ENCODE measurements at regions not wholly inside any gene's neighbourhood (a gene's known extent, or its start where the extent isn't known, plus 50 kb on each side); places are given as distances from the start of the nearest gene placed in this dataset.

GRCh38 chr3:177714945-177715344 is 517.7 kb upstream of the TBL1XR1 start:
- POLR2A ChIA-PET, result no interaction called here
- CTCF ChIA-PET, result no interaction called here

More at GRCh38 chr3:177714945-177715344, 517.7 kb upstream of the TBL1XR1 start:
- ATAC-seq (no peak), DNase-seq (ENCODE audit: low spot score) (no peak)
- Mint-ChIP-seq H3K9me3 (0 out of 2 replicates have a peak, but pooled peaks cover 3% of the 10 kb centered on the region), H3K27ac (no peak overlapping the region), H3K4me3 (no peak overlapping the region), H3K27me3 (ENCODE audit: low read depth) (no peaks in the 10 kb centered on the region), H3K4me1 (peaks cover 12% of the 10 kb centered on the region), H3K36me3 (no peaks in the 10 kb centered on the region)
- no peak for TF ChIP-seq ETV6 (CRISPR knock-in tag; IDR thresholded peaks at IDR 0.05)
- TF ChIP-seq NFYB (CRISPR knock-in tag; conservative IDR thresholded peaks at IDR 0.05; ENCODE audit: low read depth), result no peak
- TF ChIP-seq, protein P1, sequence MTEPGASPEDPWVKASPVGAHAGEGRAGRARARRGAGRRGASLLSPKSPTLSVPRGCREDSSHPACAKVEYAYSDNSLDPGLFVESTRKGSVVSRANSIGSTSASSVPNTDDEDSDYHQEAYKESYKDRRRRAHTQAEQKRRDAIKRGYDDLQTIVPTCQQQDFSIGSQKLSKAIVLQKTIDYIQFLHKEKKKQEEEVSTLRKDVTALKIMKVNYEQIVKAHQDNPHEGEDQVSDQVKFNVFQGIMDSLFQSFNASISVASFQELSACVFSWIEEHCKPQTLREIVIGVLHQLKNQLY (CRISPR knock-in tag; IDR thresholded peaks at IDR 0.05), result no peak
- TF ChIP-seq, protein P2, sequence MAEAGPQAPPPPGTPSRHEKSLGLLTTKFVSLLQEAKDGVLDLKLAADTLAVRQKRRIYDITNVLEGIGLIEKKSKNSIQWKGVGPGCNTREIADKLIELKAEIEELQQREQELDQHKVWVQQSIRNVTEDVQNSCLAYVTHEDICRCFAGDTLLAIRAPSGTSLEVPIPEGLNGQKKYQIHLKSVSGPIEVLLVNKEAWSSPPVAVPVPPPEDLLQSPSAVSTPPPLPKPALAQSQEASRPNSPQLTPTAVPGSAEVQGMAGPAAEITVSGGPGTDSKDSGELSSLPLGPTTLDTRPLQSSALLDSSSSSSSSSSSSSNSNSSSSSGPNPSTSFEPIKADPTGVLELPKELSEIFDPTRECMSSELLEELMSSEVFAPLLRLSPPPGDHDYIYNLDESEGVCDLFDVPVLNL (CRISPR knock-in tag; IDR thresholded peaks at IDR 0.05; ENCODE audit: borderline replicate concordance, low read depth), result no peak
- TF ChIP-seq ZNF232 (CRISPR knock-in tag; IDR thresholded peaks at IDR 0.05), result no peak
- TF ChIP-seq JAZF1 (CRISPR knock-in tag; IDR thresholded peaks at IDR 0.05), result no peak
- TF ChIP-seq HMGXB4 (CRISPR knock-in tag; IDR thresholded peaks at IDR 0.05), result no peak
- TF ChIP-seq EMX1 (CRISPR knock-in tag; IDR thresholded peaks at IDR 0.05), result no peak
- TF ChIP-seq, protein P3, sequence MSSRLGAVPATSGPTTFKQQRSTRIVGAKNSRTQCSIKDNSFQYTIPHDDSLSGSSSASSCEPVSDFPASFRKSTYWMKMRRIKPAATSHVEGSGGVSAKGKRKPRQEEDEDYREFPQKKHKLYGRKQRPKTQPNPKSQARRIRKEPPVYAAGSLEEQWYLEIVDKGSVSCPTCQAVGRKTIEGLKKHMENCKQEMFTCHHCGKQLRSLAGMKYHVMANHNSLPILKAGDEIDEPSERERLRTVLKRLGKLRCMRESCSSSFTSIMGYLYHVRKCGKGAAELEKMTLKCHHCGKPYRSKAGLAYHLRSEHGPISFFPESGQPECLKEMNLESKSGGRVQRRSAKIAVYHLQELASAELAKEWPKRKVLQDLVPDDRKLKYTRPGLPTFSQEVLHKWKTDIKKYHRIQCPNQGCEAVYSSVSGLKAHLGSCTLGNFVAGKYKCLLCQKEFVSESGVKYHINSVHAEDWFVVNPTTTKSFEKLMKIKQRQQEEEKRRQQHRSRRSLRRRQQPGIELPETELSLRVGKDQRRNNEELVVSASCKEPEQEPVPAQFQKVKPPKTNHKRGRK (CRISPR knock-in tag; IDR thresholded peaks at IDR 0.05; ENCODE audit: borderline replicate concordance), result no peak
- no peak for TF ChIP-seq ZSCAN18 (CRISPR knock-in tag; IDR thresholded peaks at IDR 0.05)
- no peak for TF ChIP-seq GABPB1 (CRISPR knock-in tag; IDR thresholded peaks at IDR 0.05)
- TF ChIP-seq, protein P4, sequence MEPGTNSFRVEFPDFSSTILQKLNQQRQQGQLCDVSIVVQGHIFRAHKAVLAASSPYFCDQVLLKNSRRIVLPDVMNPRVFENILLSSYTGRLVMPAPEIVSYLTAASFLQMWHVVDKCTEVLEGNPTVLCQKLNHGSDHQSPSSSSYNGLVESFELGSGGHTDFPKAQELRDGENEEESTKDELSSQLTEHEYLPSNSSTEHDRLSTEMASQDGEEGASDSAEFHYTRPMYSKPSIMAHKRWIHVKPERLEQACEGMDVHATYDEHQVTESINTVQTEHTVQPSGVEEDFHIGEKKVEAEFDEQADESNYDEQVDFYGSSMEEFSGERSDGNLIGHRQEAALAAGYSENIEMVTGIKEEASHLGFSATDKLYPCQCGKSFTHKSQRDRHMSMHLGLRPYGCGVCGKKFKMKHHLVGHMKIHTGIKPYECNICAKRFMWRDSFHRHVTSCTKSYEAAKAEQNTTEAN (CRISPR knock-in tag; IDR thresholded peaks at IDR 0.05), result no peak
- no peak for TF ChIP-seq CBFB (CRISPR knock-in tag; IDR thresholded peaks at IDR 0.05; ENCODE audit: low read depth)
- TF ChIP-seq, protein P5, sequence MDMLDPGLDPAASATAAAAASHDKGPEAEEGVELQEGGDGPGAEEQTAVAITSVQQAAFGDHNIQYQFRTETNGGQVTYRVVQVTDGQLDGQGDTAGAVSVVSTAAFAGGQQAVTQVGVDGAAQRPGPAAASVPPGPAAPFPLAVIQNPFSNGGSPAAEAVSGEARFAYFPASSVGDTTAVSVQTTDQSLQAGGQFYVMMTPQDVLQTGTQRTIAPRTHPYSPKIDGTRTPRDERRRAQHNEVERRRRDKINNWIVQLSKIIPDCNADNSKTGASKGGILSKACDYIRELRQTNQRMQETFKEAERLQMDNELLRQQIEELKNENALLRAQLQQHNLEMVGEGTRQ (CRISPR knock-in tag; IDR thresholded peaks at IDR 0.05), result no peak
- no peak for TF ChIP-seq NFATC4 (CRISPR knock-in tag; IDR thresholded peaks at IDR 0.05)
- TF ChIP-seq, protein P6, sequence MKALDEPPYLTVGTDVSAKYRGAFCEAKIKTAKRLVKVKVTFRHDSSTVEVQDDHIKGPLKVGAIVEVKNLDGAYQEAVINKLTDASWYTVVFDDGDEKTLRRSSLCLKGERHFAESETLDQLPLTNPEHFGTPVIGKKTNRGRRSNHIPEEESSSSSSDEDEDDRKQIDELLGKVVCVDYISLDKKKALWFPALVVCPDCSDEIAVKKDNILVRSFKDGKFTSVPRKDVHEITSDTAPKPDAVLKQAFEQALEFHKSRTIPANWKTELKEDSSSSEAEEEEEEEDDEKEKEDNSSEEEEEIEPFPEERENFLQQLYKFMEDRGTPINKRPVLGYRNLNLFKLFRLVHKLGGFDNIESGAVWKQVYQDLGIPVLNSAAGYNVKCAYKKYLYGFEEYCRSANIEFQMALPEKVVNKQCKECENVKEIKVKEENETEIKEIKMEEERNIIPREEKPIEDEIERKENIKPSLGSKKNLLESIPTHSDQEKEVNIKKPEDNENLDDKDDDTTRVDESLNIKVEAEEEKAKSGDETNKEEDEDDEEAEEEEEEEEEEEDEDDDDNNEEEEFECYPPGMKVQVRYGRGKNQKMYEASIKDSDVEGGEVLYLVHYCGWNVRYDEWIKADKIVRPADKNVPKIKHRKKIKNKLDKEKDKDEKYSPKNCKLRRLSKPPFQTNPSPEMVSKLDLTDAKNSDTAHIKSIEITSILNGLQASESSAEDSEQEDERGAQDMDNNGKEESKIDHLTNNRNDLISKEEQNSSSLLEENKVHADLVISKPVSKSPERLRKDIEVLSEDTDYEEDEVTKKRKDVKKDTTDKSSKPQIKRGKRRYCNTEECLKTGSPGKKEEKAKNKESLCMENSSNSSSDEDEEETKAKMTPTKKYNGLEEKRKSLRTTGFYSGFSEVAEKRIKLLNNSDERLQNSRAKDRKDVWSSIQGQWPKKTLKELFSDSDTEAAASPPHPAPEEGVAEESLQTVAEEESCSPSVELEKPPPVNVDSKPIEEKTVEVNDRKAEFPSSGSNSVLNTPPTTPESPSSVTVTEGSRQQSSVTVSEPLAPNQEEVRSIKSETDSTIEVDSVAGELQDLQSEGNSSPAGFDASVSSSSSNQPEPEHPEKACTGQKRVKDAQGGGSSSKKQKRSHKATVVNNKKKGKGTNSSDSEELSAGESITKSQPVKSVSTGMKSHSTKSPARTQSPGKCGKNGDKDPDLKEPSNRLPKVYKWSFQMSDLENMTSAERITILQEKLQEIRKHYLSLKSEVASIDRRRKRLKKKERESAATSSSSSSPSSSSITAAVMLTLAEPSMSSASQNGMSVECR (CRISPR knock-in tag; IDR thresholded peaks at IDR 0.05; ENCODE audit: borderline replicate concordance), result no peak
- TF ChIP-seq MYBL2 (CRISPR knock-in tag; IDR thresholded peaks at IDR 0.05), result no peak
- no peak for TF ChIP-seq ZNF138 (CRISPR knock-in tag; conservative IDR thresholded peaks at IDR 0.05)
